ENCODE measurements at regions not wholly inside any gene's neighbourhood (a gene's known extent, or its start where the extent isn't known, plus 50 kb on each side); places are given as distances from the start of the nearest gene placed in this dataset.

- peaks cover 8% of the 10 kb centered on the region for H3K9me3 Mint-ChIP-seq (ENCODE audit: insufficient read depth)
- Histone ChIP-seq H2AFZ (ENCODE audit: insufficient read depth, low read depth, low read length, poor library complexity, severe bottlenecking) (no peak overlapping the region), H4K20me1 (ENCODE audit: control insufficient read depth, insufficient read depth, low read length, poor library complexity, severe bottlenecking) (no peaks in the 10 kb centered on the region), H3K9me3 (ENCODE audit: control extremely low read depth in 1 of 3, control insufficient read depth in 2 of 3, insufficient read depth in 1 of 3, low read length in 2 of 3) (peaks cover 0 to 3% (median 0%) of the 10 kb centered on the region in 3 donors), H3K27ac (ENCODE audit: low read length in 2 of 2) (no peak overlapping the region), H3K27me3 (replicated peaks in 1 of 4; ENCODE audit: control extremely low read depth in 1 of 4, control insufficient read depth in 3 of 4, insufficient read depth in 4 of 4, low read length in 3 of 4) (no peaks in the 10 kb centered on the region), H3K4me2 (replicated peaks; ENCODE audit: low read depth, low read length, poor library complexity, severe bottlenecking) (no peak overlapping the region), H3K9ac (ENCODE audit: low read length) (no peak overlapping the region), H3K4me1 (ENCODE audit: control insufficient read depth in 2 of 2, insufficient read depth in 2 of 2, low read length in 2 of 2) (no peaks in the 10 kb centered on the region), H3K79me2 (ENCODE audit: control insufficient read depth, insufficient read depth, low read length) (no peaks in the 10 kb centered on the region), H3K36me3 (replicated peaks in 1 of 2; ENCODE audit: control extremely low read depth in 1 of 2, control insufficient read depth in 1 of 2, extremely low read depth in 1 of 2, insufficient read depth in 2 of 2, low read length in 1 of 2) (no peaks in the 10 kb centered on the region), H3K4me3 (ENCODE audit: control extremely low read depth in 1 of 5, extremely low read depth in 1 of 5, insufficient read depth in 1 of 5, low read depth in 2 of 5, low read length in 4 of 5) (no peak overlapping the region)
- no peaks in the 10 kb centered on the region for H3K27me3 Mint-ChIP-seq
- 0% methylated on average over 1 of the region's 3 CpGs for WGBS (ENCODE audit: insufficient coverage)
- no peak for TF ChIP-seq CTCF (IDR thresholded peaks at IDR 0.05)
- TF ChIP-seq EZH2 (IDR thresholded peaks at IDR 0.05; ENCODE audit: borderline replicate concordance, insufficient read depth, low read depth, low read length, poor library complexity, severe bottlenecking): no peak
- no peak for ATAC-seq (ENCODE audit: low read depth)
- no peak for DNase-seq
- no peak overlapping the region for H3K4me3 Mint-ChIP-seq
- intact Hi-C loops (cut with micrococcal nuclease): no loop called here
- CTCF ChIA-PET: no interaction called here
- POLR2A ChIA-PET: no interaction called here
- no peaks in the 10 kb centered on the region for H3K4me1 Mint-ChIP-seq
- no peak overlapping the region for H3K27ac Mint-ChIP-seq
Observed at GRCh38 chr11:29527391-29527936, 489.4 kb downstream of the KCNA4 start.

GRCh38 chr11:29518389-29519174 lies 498.2 kb downstream of the KCNA4 start:
- H3K4me2 ChIP-seq (replicated peaks; ENCODE audit: low read depth, low read length, poor library complexity, severe bottlenecking): no peak overlapping the region
- no peak for ATAC-seq (ENCODE audit: low read depth)
- H3K27me3 ChIP-seq (replicated peaks in 1 of 4; ENCODE audit: control extremely low read depth in 1 of 4, control insufficient read depth in 3 of 4, insufficient read depth in 4 of 4, low read length in 3 of 4): no peaks in the 10 kb centered on the region
- no peak overlapping the region for H3K27ac ChIP-seq (ENCODE audit: low read length in 2 of 2)
- Mint-ChIP-seq H3K4me1 (no peaks in the 10 kb centered on the region), H3K9me3 (ENCODE audit: insufficient read depth) (peaks cover 7% of the 10 kb centered on the region), H3K27ac (no peak overlapping the region), H3K4me3 (no peak overlapping the region), H3K27me3 (no peaks in the 10 kb centered on the region)
- H3K4me3 ChIP-seq (ENCODE audit: control extremely low read depth in 1 of 5, extremely low read depth in 1 of 5, insufficient read depth in 1 of 5, low read depth in 2 of 5, low read length in 4 of 5): no peak overlapping the region
- no peak for DNase-seq
- 29% methylated on average over 4 of the region's 5 CpGs for WGBS (ENCODE audit: insufficient coverage)
- no peak for TF ChIP-seq EZH2 (IDR thresholded peaks at IDR 0.05; ENCODE audit: borderline replicate concordance, insufficient read depth, low read depth, low read length, poor library complexity, severe bottlenecking)
- no peak for TF ChIP-seq CTCF (IDR thresholded peaks at IDR 0.05)
- no peaks in the 10 kb centered on the region for H3K36me3 ChIP-seq (replicated peaks in 1 of 2; ENCODE audit: control extremely low read depth in 1 of 2, control insufficient read depth in 1 of 2, extremely low read depth in 1 of 2, insufficient read depth in 2 of 2, low read length in 1 of 2)
- intact Hi-C loops (cut with micrococcal nuclease): no loop called here
- H3K79me2 ChIP-seq (ENCODE audit: control insufficient read depth, insufficient read depth, low read length): no peaks in the 10 kb centered on the region
- no peak overlapping the region for H2AFZ ChIP-seq (ENCODE audit: insufficient read depth, low read depth, low read length, poor library complexity, severe bottlenecking)
- ChIA-PET POLR2A (no interaction called here), CTCF (no interaction called here)
- H3K9me3 ChIP-seq (ENCODE audit: control extremely low read depth in 1 of 3, control insufficient read depth in 2 of 3, insufficient read depth in 1 of 3, low read length in 2 of 3): peaks cover 0 to 19% (median 0%) of the 10 kb centered on the region in 3 donors
- no peaks in the 10 kb centered on the region for H4K20me1 ChIP-seq (ENCODE audit: control insufficient read depth, insufficient read depth, low read length, poor library complexity, severe bottlenecking)
- no peak overlapping the region for H3K9ac ChIP-seq (ENCODE audit: low read length)
- H3K4me1 ChIP-seq (ENCODE audit: control insufficient read depth in 2 of 2, insufficient read depth in 2 of 2, low read length in 2 of 2): no peaks in the 10 kb centered on the region

All from B cell (primary cell).